GM23248 (cell line): ENCODE measurements at regions not wholly inside any gene's neighbourhood (a gene's known extent, or its start where the extent isn't known, plus 50 kb on each side); places are given as distances from the start of the nearest gene placed in this dataset.

Experiments used
- EZH2 ChIP-seq: fragments of 200-600 bp; sonication (generic); IDR thresholded peaks from 2 replicates; pipeline ENCODE4 v1.6.1; 2018; ENCODE audit warnings: antibody characterized with exemption, mild to moderate bottlenecking; ENCODE audit not compliant: insufficient read depth, poor library complexity, severe bottlenecking
- EZH2phosphoT487 ChIP-seq: fragments of 200-600 bp; sonication (generic); IDR thresholded peaks from 2 replicates; pipeline ENCODE4 v1.6.1; 2018; ENCODE audit warnings: antibody characterized with exemption, moderate library complexity, mild to moderate bottlenecking, low read depth; ENCODE audit not compliant: insufficient read depth

GRCh38 chr5:74179179-74179578 is 461.3 kb downstream of the ENC1 start:
- TF ChIP-seq EZH2phosphoT487 (no peak), EZH2 (no peak)
